GM12891 (cell line): ENCODE measurements at regions not wholly inside any gene's neighbourhood (a gene's known extent, or its start where the extent isn't known, plus 50 kb on each side); places are given as distances from the start of the nearest gene placed in this dataset.

Source experiments
- POLR2A ChIP-seq: IDR thresholded peaks from 2 replicates; pipeline ENCODE4 v1.6.1; 2011; ENCODE audit warnings: low read depth, low read length, control low read depth
- POLR2AphosphoS5 ChIP-seq: IDR thresholded peaks from 2 replicates; pipeline ENCODE4 v1.6.1; 2011; ENCODE audit warnings: low read depth, low read length, control low read depth
- TAF1 ChIP-seq: IDR thresholded peaks from 2 replicates; pipeline ENCODE4 v1.6.1; 2011; ENCODE audit warnings: low read depth, low read length, control low read depth

DNA sequence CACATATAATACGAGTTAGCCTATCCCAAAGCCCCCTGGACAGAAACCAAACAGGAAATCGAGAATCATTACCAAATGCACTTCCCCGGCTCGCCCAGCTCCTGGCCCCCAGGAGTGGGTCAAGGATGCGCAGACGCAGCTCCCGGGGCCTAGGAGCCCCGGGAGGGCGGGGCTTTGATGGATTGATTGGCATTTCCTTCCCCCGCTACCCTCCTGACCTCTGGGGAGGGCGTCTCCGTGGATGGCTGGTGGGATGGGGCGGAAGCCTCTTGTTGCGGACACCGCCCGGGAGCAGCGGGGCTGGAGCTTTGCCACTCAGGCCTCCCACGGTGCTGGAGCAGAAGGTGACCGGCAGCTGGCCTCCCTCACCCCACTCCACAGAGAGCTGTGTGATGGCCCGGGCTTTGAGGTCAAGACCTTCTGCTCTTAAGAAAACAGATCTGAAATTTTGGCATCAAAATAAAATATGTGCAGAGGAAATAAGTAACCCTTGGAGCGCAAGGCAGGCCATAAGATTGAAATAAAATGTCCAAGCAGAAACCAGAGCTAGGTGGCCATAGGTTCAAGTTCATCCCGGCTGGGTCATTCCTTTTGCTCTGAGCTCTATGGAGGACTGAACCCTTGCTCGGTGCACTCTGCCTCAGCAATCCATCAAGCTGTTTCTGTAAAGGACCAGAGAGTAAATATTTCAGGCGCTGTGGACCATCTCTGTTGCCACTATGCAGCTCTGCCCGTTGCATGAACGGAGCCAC is 262.3 kb downstream of the SOX9 start:
- TF ChIP-seq POLR2A = no peak
- no peak for TF ChIP-seq TAF1
- no peak for TF ChIP-seq POLR2AphosphoS5
